Keratinocyte (primary cell): ENCODE measurements at regions not wholly inside any gene's neighbourhood (a gene's known extent, or its start where the extent isn't known, plus 50 kb on each side); places are given as distances from the start of the nearest gene placed in this dataset.

Experiments
- DNase-seq: peaks from one replicate; pipeline ENCODE4 v3.0.0-alpha.2; 2011; ENCODE audit warnings: low read depth, missing footprints, low spot score
- FAIRE-seq: peaks from 2 replicates; lab custom pipeline; 2011; peaks lifted over from hg19 to GRCh38; lab: Jason Lieb, UNC
- H2AFZ ChIP-seq: 2 replicates; pipeline ENCODE4 v1.6.0; 2012; ENCODE audit warnings: low read length, control low read depth, inconsistent platforms; ENCODE audit not compliant: control insufficient read depth
- H3K27ac ChIP-seq: 2 replicates; pipeline ENCODE4 v1.5.1; 2011; ENCODE audit warnings: low read length; ENCODE audit not compliant: control insufficient read depth, insufficient read depth
- H3K27me3 ChIP-seq: 3 replicates; pipeline ENCODE4 v1.6.0; 2011; ENCODE audit warnings: low read length; ENCODE audit not compliant: control insufficient read depth, insufficient read depth; ENCODE audit errors: extremely low read depth
- H3K36me3 ChIP-seq, 2 experiments: 2 replicates in 1 of 2; 3 replicates in 1 of 2; pipeline ENCODE4 v1.5.1; 2011; ENCODE audit warnings: low read length in 2 of 2, mild to moderate bottlenecking in 1 of 2; ENCODE audit not compliant: control insufficient read depth in 2 of 2, insufficient read depth in 2 of 2; ENCODE audit errors: extremely low read depth in 1 of 2
- H3K4me1 ChIP-seq: 3 replicates; pipeline ENCODE4 v1.5.1; 2011; ENCODE audit warnings: low read length; ENCODE audit not compliant: control insufficient read depth, insufficient read depth; ENCODE audit errors: extremely low read depth
- H3K4me2 ChIP-seq: 3 replicates; pipeline ENCODE4 v1.6.0; 2011; ENCODE audit warnings: low read depth, low read length; ENCODE audit not compliant: control insufficient read depth, insufficient read depth; ENCODE audit errors: extremely low read depth
- H3K4me3 ChIP-seq, 3 experiments: fragments of 200-600 bp in 1 of 3; sonication (generic) in 1 of 3; 2 replicates in 2 of 3; 3 replicates in 1 of 3; pipeline ENCODE4 v1.5.1; 2011 to 2016; ENCODE audit warnings: low read length in 3 of 3, mild to moderate bottlenecking in 3 of 3, control low read depth in 2 of 3, inconsistent platforms in 1 of 3, low read depth in 1 of 3, mixed read lengths in 1 of 3, mixed run types in 1 of 3, moderate library complexity in 1 of 3; ENCODE audit not compliant: control insufficient read depth in 2 of 3, insufficient read depth in 2 of 3; ENCODE audit errors: extremely low read depth in 1 of 3
- H3K79me2 ChIP-seq: 2 replicates; pipeline ENCODE4 v1.6.0; 2012; ENCODE audit warnings: low read length; ENCODE audit not compliant: control insufficient read depth, insufficient read depth
- H3K9ac ChIP-seq: 3 replicates; pipeline ENCODE4 v1.6.0; 2011; ENCODE audit warnings: low read length; ENCODE audit not compliant: control insufficient read depth, insufficient read depth; ENCODE audit errors: extremely low read depth
- H3K9me1 ChIP-seq: 3 replicates; pipeline ENCODE4 v1.6.0; 2011; ENCODE audit warnings: low read length; ENCODE audit not compliant: control insufficient read depth, insufficient read depth; ENCODE audit errors: extremely low read depth
- H3K9me3 ChIP-seq: 2 replicates; pipeline ENCODE4 v1.5.1; 2012; ENCODE audit warnings: low read depth, low read length; ENCODE audit not compliant: control insufficient read depth
- H4K20me1 ChIP-seq: 3 replicates; pipeline ENCODE4 v1.6.0; 2011; ENCODE audit warnings: low read length; ENCODE audit not compliant: control insufficient read depth, insufficient read depth; ENCODE audit errors: extremely low read depth
- CTCF ChIP-seq, 3 experiments: IDR thresholded peaks in 1 of 3; conservative IDR thresholded peaks in 1 of 3; optimal IDR thresholded peaks in 1 of 3; 2 replicates in 2 of 3; 3 replicates in 1 of 3; pipeline versions ENCODE3 to v1.5.1; 2011; ENCODE audit warnings: low read length in 3 of 3, mild to moderate bottlenecking in 3 of 3, moderate library complexity in 2 of 3, control low read depth in 1 of 3, inconsistent platforms in 1 of 3; ENCODE audit not compliant: insufficient read depth in 2 of 3; ENCODE audit errors: extremely low read depth in 1 of 3
- EZH2 ChIP-seq: IDR thresholded peaks from one replicate; pipeline ENCODE4 v1.6.1; 2012; ENCODE audit warnings: inconsistent platforms, mild to moderate bottlenecking, low read length, moderate library complexity
- dilution Hi-C: fragments of 300-500 bp; cut with MboI; formaldehyde crosslinking; loops from one replicate; pipeline ENCODE4 v1.7.0; 2020; ENCODE audit warnings: low sequenced_read_pairs; ENCODE audit not compliant: extremely low pct_ligation_motif_present

GRCh38 chr18:55787536-55788073 is 199.6 kb upstream of the TCF4 start:
- H4K20me1 ChIP-seq: no peaks in the 10 kb centered on the region
- no peak overlapping the region for H3K27ac ChIP-seq
- no peaks in the 10 kb centered on the region for H3K9me1 ChIP-seq
- FAIRE-seq (no peak), DNase-seq (no peak)
- H3K79me2 ChIP-seq: no peaks in the 10 kb centered on the region
- TF ChIP-seq CTCF (optimal IDR thresholded peaks at IDR 0.05 in 1 of 3, IDR thresholded peaks at IDR 0.05 in 1 of 3, conservative IDR thresholded peaks at IDR 0.05 in 1 of 3; ENCODE audit: extremely low read depth in 1 of 3, insufficient read depth in 2 of 3, low read length in 3 of 3): no peak
- no peak for TF ChIP-seq EZH2
- H3K9ac ChIP-seq: no peak overlapping the region
- dilution Hi-C loops: no loop called here
- no peaks in the 10 kb centered on the region for H3K27me3 ChIP-seq
- H3K36me3 ChIP-seq: no peaks in the 10 kb centered on the region
- no peak overlapping the region for H3K4me2 ChIP-seq
- no peak overlapping the region for H2AFZ ChIP-seq
- no peak overlapping the region for H3K4me3 ChIP-seq
- no peaks in the 10 kb centered on the region for H3K9me3 ChIP-seq
- H3K4me1 ChIP-seq: peaks cover 20% of the 10 kb centered on the region

- Histone ChIP-seq H3K27ac (no peak overlapping the region), H3K36me3 (no peaks in the 10 kb centered on the region), H3K9me3 (no peaks in the 10 kb centered on the region), H3K4me3 (no peak overlapping the region), H4K20me1 (no peaks in the 10 kb centered on the region), H3K9ac (no peak overlapping the region), H3K4me1 (peaks cover 20% of the 10 kb centered on the region), H3K4me2 (no peak overlapping the region), H3K9me1 (no peaks in the 10 kb centered on the region), H3K27me3 (no peaks in the 10 kb centered on the region), H3K79me2 (no peaks in the 10 kb centered on the region), H2AFZ (no peak overlapping the region)
- DNase-seq (no peak), FAIRE-seq (no peak)
- dilution Hi-C loops: no loop called here
- TF ChIP-seq EZH2 (no peak), CTCF (optimal IDR thresholded peaks at IDR 0.05 in 1 of 3, IDR thresholded peaks at IDR 0.05 in 1 of 3, conservative IDR thresholded peaks at IDR 0.05 in 1 of 3; ENCODE audit: extremely low read depth in 1 of 3, insufficient read depth in 2 of 3, low read length in 3 of 3) (no peak)
These were observed 198.8 kb upstream of the TCF4 start for GRCh38 chr18:55786651-55787272.
